DND-41 (cell line): ENCODE measurements at regions not wholly inside any gene's neighbourhood (a gene's known extent, or its start where the extent isn't known, plus 50 kb on each side); places are given as distances from the start of the nearest gene placed in this dataset.

Experiments used
- ATAC-seq: fragments of 200-7000 bp; cut with Tn5 transposase; 3 replicates; pipeline ENCODE4 v1.9.1; 2021; ENCODE audit warnings: low read depth; ENCODE audit not compliant: insufficient read depth
- DNase-seq: peaks from one replicate; pipeline ENCODE4 v3.0.0-alpha.2; 2020
- H2AFZ ChIP-seq: 2 replicates; pipeline ENCODE4 v1.6.0; 2012; ENCODE audit warnings: low read depth, low read length
- H3K27ac ChIP-seq: 2 replicates; pipeline ENCODE4 v1.5.1; 2012; ENCODE audit warnings: low read length, inconsistent platforms
- H3K27me3 ChIP-seq: fragments of 200-600 bp; sonication (generic); 2 replicates; pipeline ENCODE4 v1.6.0; 2012; ENCODE audit warnings: low read length, mild to moderate bottlenecking, inconsistent platforms; ENCODE audit not compliant: insufficient read depth, poor library complexity
- H3K36me3 ChIP-seq: 2 replicates; pipeline ENCODE4 v1.5.1; 2012; ENCODE audit warnings: low read length, inconsistent platforms; ENCODE audit not compliant: insufficient read depth
- H3K4me1 ChIP-seq: 2 replicates; pipeline ENCODE4 v1.5.1; 2012; ENCODE audit warnings: mild to moderate bottlenecking, low read length; ENCODE audit not compliant: insufficient read depth
- H3K4me2 ChIP-seq: 2 replicates; pipeline ENCODE4 v1.6.0; 2012; ENCODE audit warnings: mild to moderate bottlenecking, moderate library complexity, low read length, inconsistent platforms; ENCODE audit not compliant: insufficient read depth
- H3K4me3 ChIP-seq, 2 experiments: fragments of 200-600 bp in 1 of 2; shearing (Covaris generic) in 1 of 2; 2 replicates each; pipeline ENCODE4 v1.5.1; 2012 to 2016; ENCODE audit warnings: inconsistent platforms in 2 of 2, low read length in 2 of 2, mild to moderate bottlenecking in 2 of 2, low read depth in 1 of 2, moderate library complexity in 1 of 2
- H3K79me2 ChIP-seq: 2 replicates; pipeline ENCODE4 v1.6.0; 2012; ENCODE audit warnings: low read length, inconsistent platforms; ENCODE audit not compliant: insufficient read depth
- H3K9ac ChIP-seq: 2 replicates; pipeline ENCODE4 v1.6.0; 2012; ENCODE audit warnings: low read depth, mild to moderate bottlenecking, inconsistent platforms, low read length, moderate library complexity
- H3K9me3 ChIP-seq: 2 replicates; pipeline ENCODE4 v1.5.1; 2012; ENCODE audit warnings: low read length, moderate library complexity, mild to moderate bottlenecking, inconsistent platforms; ENCODE audit not compliant: insufficient read depth, severe bottlenecking
- H4K20me1 ChIP-seq: 2 replicates; pipeline ENCODE4 v1.6.0; 2012; ENCODE audit warnings: low read length; ENCODE audit not compliant: insufficient read depth
- EZH2 ChIP-seq: IDR thresholded peaks from 3 replicates; pipeline ENCODE4 v1.6.1; 2012; ENCODE audit warnings: borderline replicate concordance, low read depth, mild to moderate bottlenecking, moderate library complexity, low read length, inconsistent platforms; ENCODE audit not compliant: severe bottlenecking
- TF ChIP-seq, protein P1 (sequence below): IDR thresholded peaks from 2 replicates; pipeline ENCODE4 v1.5.1; 2012; ENCODE audit warnings: borderline replicate concordance, low read length, moderate library complexity, mild to moderate bottlenecking; ENCODE audit not compliant: poor library complexity, severe bottlenecking; ENCODE audit errors: extremely low read depth

DNA sequence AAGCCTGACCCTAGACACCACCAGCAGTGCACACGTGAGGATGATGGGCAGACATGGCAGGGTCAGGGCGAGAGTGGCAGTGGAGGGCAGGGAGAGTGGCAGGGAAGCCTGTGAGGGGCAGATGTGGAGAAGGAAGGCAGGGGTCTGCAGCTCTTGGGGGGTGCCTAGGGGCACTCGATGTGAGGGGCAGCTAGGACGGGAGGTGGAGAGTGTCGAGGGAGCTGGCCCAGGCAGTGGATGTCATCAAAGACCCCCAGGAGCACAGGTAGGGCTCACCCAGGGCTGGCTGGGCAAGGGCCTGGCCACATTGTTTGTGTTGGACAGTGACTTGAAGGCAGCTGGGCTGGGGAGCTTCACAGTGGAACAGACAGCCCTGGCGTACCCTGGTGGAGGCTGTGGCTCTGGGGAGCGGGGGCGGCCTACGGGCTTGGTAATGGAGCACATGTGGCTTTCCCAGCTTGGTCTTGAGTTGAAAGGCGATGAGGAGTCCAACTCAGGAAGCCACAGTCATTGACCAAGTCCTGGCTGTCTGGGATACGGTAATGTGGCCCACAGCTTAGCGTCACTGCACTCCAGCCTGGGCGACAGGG lies 87.1 kb downstream of the RTP5 start:
- no peak for DNase-seq
- TF ChIP-seq, protein P1, sequence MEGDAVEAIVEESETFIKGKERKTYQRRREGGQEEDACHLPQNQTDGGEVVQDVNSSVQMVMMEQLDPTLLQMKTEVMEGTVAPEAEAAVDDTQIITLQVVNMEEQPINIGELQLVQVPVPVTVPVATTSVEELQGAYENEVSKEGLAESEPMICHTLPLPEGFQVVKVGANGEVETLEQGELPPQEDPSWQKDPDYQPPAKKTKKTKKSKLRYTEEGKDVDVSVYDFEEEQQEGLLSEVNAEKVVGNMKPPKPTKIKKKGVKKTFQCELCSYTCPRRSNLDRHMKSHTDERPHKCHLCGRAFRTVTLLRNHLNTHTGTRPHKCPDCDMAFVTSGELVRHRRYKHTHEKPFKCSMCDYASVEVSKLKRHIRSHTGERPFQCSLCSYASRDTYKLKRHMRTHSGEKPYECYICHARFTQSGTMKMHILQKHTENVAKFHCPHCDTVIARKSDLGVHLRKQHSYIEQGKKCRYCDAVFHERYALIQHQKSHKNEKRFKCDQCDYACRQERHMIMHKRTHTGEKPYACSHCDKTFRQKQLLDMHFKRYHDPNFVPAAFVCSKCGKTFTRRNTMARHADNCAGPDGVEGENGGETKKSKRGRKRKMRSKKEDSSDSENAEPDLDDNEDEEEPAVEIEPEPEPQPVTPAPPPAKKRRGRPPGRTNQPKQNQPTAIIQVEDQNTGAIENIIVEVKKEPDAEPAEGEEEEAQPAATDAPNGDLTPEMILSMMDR: no peak
- no peak for TF ChIP-seq EZH2
- no peak for ATAC-seq
- H4K20me1 ChIP-seq: peaks cover 47% of the 10 kb centered on the region
- H2AFZ ChIP-seq: no peak overlapping the region
- H3K9me3 ChIP-seq: no peaks in the 10 kb centered on the region
- H3K27ac ChIP-seq: no peak overlapping the region
- H3K4me1 ChIP-seq: no peaks in the 10 kb centered on the region
- H3K27me3 ChIP-seq: no peaks in the 10 kb centered on the region
- no peak overlapping the region for H3K4me3 ChIP-seq
- no peak overlapping the region for H3K9ac ChIP-seq
- peaks cover 6% of the 10 kb centered on the region; the same call in 1 of the 2 replicates for H3K36me3 ChIP-seq
- no peaks in the 10 kb centered on the region for H3K79me2 ChIP-seq
- no peak overlapping the region for H3K4me2 ChIP-seq

DNA sequence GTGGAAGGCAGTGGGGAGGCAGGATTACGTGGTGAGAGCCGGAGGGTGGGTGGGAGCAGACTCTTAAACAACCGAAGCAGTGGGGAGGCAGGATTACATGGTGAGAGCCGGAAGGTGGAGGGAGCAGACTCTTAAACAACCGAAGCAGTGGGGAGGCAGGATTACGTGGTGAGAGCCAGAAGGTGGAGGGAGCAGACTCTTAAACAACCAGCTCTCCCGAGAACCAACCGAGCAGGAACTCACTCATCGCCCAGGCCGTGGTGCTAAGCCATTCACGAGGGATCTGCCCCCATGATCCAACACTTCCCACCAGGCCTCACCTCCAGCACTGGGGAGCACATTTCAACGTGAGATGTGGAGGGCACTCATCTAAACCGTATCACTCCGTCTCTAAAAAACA lies 87.7 kb downstream of the RTP5 start:
- no peaks in the 10 kb centered on the region for H3K4me1 ChIP-seq
- no peak overlapping the region for H3K27ac ChIP-seq
- no peak for TF ChIP-seq EZH2
- TF ChIP-seq, protein P1: no peak
- no peak overlapping the region for H2AFZ ChIP-seq
- ATAC-seq: no peak
- no peak overlapping the region for H3K4me2 ChIP-seq
- H3K9ac ChIP-seq: no peak overlapping the region
- H3K79me2 ChIP-seq: no peaks in the 10 kb centered on the region
- no peaks in the 10 kb centered on the region for H3K27me3 ChIP-seq
- H4K20me1 ChIP-seq: peaks cover 41% of the 10 kb centered on the region
- peaks cover 6% of the 10 kb centered on the region; the same call in 1 of the 2 replicates for H3K36me3 ChIP-seq
- H3K9me3 ChIP-seq: no peaks in the 10 kb centered on the region
- no peak for DNase-seq
- H3K4me3 ChIP-seq: no peak overlapping the region

DNA sequence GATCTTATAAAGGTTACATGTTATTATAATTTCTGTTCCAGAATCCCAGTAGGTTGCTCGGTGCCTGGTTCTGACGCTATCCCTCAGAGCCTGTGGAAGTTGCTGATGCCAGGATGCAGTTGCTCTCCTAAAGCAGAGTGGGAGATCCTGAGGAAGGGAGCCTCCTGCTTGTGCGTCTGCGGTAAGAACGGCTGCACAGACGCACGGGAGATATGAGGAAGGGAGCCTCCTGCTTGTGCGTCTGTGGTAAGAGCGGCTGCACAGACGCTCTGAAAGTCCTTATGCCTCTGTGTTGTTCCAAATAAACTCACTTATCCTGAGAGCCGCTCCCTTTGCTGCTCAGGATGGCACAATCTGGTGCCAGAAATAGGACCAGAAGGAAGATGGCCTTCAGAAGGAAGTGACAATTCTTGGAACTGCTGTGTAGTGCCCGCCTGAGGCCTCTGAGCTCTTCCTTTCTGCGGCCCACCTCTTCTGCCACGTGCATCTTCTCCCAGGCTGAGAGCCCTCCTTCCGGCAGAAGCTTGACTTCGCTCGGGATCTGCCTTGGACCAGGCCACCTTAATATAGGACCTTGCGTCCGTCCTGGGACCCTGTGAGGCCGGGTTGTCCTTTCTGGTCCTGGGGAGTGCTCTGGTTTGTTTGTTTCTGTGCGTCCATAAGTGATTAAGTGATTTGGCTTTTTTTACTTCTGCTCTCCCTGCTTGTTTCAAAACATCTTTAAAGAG lies 89.5 kb downstream of the RTP5 start:
- Histone ChIP-seq H3K36me3 (peaks cover 6% of the 10 kb centered on the region; the same call in 1 of the 2 replicates), H3K27ac (no peak overlapping the region), H3K4me3 (no peak overlapping the region), H4K20me1 (peaks cover 35% of the 10 kb centered on the region), H2AFZ (no peak overlapping the region), H3K9ac (no peak overlapping the region), H3K4me1 (0 out of 2 replicates have a peak, but pooled peaks cover under 1% of the 10 kb centered on the region), H3K79me2 (no peaks in the 10 kb centered on the region), H3K27me3 (no peaks in the 10 kb centered on the region), H3K4me2 (no peak overlapping the region), H3K9me3 (no peaks in the 10 kb centered on the region)
- ATAC-seq (no peak), DNase-seq (no peak)
- TF ChIP-seq EZH2: no peak
- TF ChIP-seq, protein P1: no peak
